K562 (cell line): ENCODE measurements at regions not wholly inside any gene's neighbourhood (a gene's known extent, or its start where the extent isn't known, plus 50 kb on each side); places are given as distances from the start of the nearest gene placed in this dataset.

Source experiments
- ATAC-seq: fragments of 200-7000 bp; cut with Tn5 transposase; 3 replicates; pipeline ENCODE4 v1.9.1; 2020; ENCODE audit warnings: moderate library complexity
- BruUV-seq: library from RNA; stranded (reverse); fragments of 400-500 nt; replicated peaks from 2 replicates; lab custom pipeline; 2021; lab: Mats Ljungman, UMichigan
- CTCF ChIA-PET: fragments of 300-600 bp; formaldehyde crosslinking; extraction: SDS; loops from one replicate; lab custom pipeline; 2021; ENCODE audit warnings: low intra/inter-chr PET ratio; lab: Yijun Ruan, JAX
- POLR2A ChIA-PET: fragments of 300-600, 350-650 bp; sonication (Branson Sonifier 250); formaldehyde crosslinking; extraction: SDS; loops from one replicate; lab custom pipeline; 2021; ENCODE audit warnings: antibody characterized with exemption, inconsistent platforms; lab: Yijun Ruan, JAX
- DNase-seq, 4 experiments: peaks; one replicate each; pipeline versions ENCODE4 v3.0.0 to v3.0.0-alpha.2; 2011 to 2018; ENCODE audit warnings: low spot score in 3 of 4, mixed read lengths in 3 of 4; ENCODE audit errors: extremely low read depth in 1 of 4
- FAIRE-seq: peaks from 2 replicates; lab custom pipeline; 2011; peaks lifted over from hg19 to GRCh38; lab: Jason Lieb, UNC
- H2AFZ ChIP-seq: 2 replicates; pipeline ENCODE4 v1.6.0; 2011; ENCODE audit warnings: low read depth, low read length, control low read depth, inconsistent platforms
- H3K27ac ChIP-seq: fragments of 200-600 bp; 3 replicates; pipeline ENCODE4 v1.8.0; 2011; ENCODE audit warnings: low read depth, mild to moderate bottlenecking, control low read depth, inconsistent platforms, low read length, moderate library complexity, mixed read lengths; ENCODE audit errors: extremely low read depth
- H3K27me3 ChIP-seq, 2 experiments: fragments of 300-600 bp in 1 of 2; 2 replicates in 1 of 2; 3 replicates in 1 of 2; pipeline versions ENCODE4 v1.6.0 to v1.8.0; 2011; ENCODE audit warnings: inconsistent platforms in 2 of 2, low read length in 2 of 2, mild to moderate bottlenecking in 1 of 2, mixed read lengths in 1 of 2, moderate library complexity in 1 of 2; ENCODE audit not compliant: control insufficient read depth in 2 of 2, insufficient read depth in 2 of 2
- H3K36me3 ChIP-seq: fragments of 300-600 bp; 3 replicates; pipeline ENCODE4 v1.8.0; 2011; ENCODE audit warnings: mild to moderate bottlenecking, low read length, inconsistent platforms; ENCODE audit not compliant: control insufficient read depth, insufficient read depth
- H3K4me1 ChIP-seq, 2 experiments: fragments of 200-600 bp in 1 of 2; replicated peaks in 1 of 2; 2 replicates in 1 of 2; 3 replicates in 1 of 2; pipeline versions ENCODE4 v1.5.1 to v1.8.0; 2011; ENCODE audit warnings: inconsistent platforms in 2 of 2, low read length in 2 of 2, mild to moderate bottlenecking in 1 of 2, mixed read lengths in 1 of 2, moderate library complexity in 1 of 2; ENCODE audit not compliant: control insufficient read depth in 2 of 2, insufficient read depth in 2 of 2
- H3K4me2 ChIP-seq: 2 replicates; pipeline ENCODE4 v1.6.1; 2011; ENCODE audit warnings: low read length, control low read depth, inconsistent platforms, mixed read lengths; ENCODE audit not compliant: insufficient read depth
- H3K4me3 ChIP-seq: fragments of 200-600 bp; sonication (generic), shearing (Covaris generic); 2 replicates; pipeline ENCODE4 v1.5.1; 2016; ENCODE audit warnings: control low read depth, inconsistent platforms
- H3K79me2 ChIP-seq: fragments of 200-600 bp; 3 replicates; pipeline ENCODE4 v1.8.0; 2011; ENCODE audit warnings: low read length, inconsistent platforms; ENCODE audit not compliant: control insufficient read depth, insufficient read depth
- H3K9ac ChIP-seq, 2 experiments: 2 replicates each; pipeline versions ENCODE4 v1.6.0 to v1.6.1; 2011; ENCODE audit warnings: low read depth in 2 of 2, low read length in 2 of 2, control low read depth in 1 of 2, inconsistent platforms in 1 of 2, mild to moderate bottlenecking in 1 of 2, mixed read lengths in 1 of 2; ENCODE audit not compliant: insufficient read depth in 1 of 2
- H3K9me1 ChIP-seq: one replicate; pipeline ENCODE4 v1.6.0; 2011; ENCODE audit warnings: inconsistent platforms, mild to moderate bottlenecking, low read length, moderate library complexity; ENCODE audit not compliant: control insufficient read depth, insufficient read depth
- H3K9me3 ChIP-seq: replicated peaks from 2 replicates; pipeline ENCODE4 v1.5.1; 2011; ENCODE audit warnings: low read depth, low read length, inconsistent platforms; ENCODE audit not compliant: control insufficient read depth, insufficient read depth
- H4K20me1 ChIP-seq: replicated peaks from 2 replicates; pipeline ENCODE4 v1.6.1; 2011; ENCODE audit warnings: low read length, inconsistent platforms, mixed read lengths; ENCODE audit not compliant: control insufficient read depth, insufficient read depth
- ARNT ChIP-seq, 2 experiments: fragments of 450-650 bp; IDR thresholded peaks; 2 replicates each; pipeline ENCODE4 v1.6.1; 2016; ENCODE audit warnings: mild to moderate bottlenecking in 1 of 2
- CBX3 ChIP-seq, 2 experiments: IDR thresholded peaks; 1 replicate in 1 of 2; 2 replicates in 1 of 2; pipeline ENCODE4 v1.6.1; 2012; ENCODE audit warnings: inconsistent platforms in 2 of 2, low read length in 2 of 2, borderline replicate concordance in 1 of 2, control low read depth in 1 of 2
- DDX20 ChIP-seq: fragments of 450-650 bp; IDR thresholded peaks from 2 replicates; pipeline ENCODE4 v1.6.1; 2016; ENCODE audit warnings: missing genetic modification characterization, low read depth, mild to moderate bottlenecking, missing compliant biosample characterization, moderate library complexity
- EZH2 ChIP-seq: IDR thresholded peaks from 2 replicates; pipeline ENCODE4 v1.6.1; 2012; ENCODE audit warnings: low read depth, mild to moderate bottlenecking, inconsistent platforms, low read length, borderline replicate concordance
- GATAD2B ChIP-seq: fragments of 450-650 bp; IDR thresholded peaks from 2 replicates; pipeline ENCODE4 v1.6.1; 2017; ENCODE audit warnings: mild to moderate bottlenecking, borderline replicate concordance
- HNRNPUL1 ChIP-seq: fragments of 200-400 bp; formaldehyde crosslinking; IDR thresholded peaks from 2 replicates; pipeline ENCODE4 v1.6.1; 2017; ENCODE audit warnings: low read length
- MBD2 ChIP-seq: sonication (generic); IDR thresholded peaks from 2 replicates; pipeline ENCODE4 v1.6.1; 2016; ENCODE audit warnings: low read depth, borderline replicate concordance
- MEIS2 ChIP-seq: fragments of 450-650 bp; IDR thresholded peaks from 2 replicates; pipeline ENCODE4 v1.6.1; 2014; ENCODE audit warnings: mild to moderate bottlenecking; ENCODE audit not compliant: partially characterized antibody
- PHF20 ChIP-seq: fragments of 450-650 bp; IDR thresholded peaks from 2 replicates; pipeline ENCODE4 v1.6.1; 2018; ENCODE audit not compliant: partially characterized antibody
- PYGO2 ChIP-seq: fragments of 450-650 bp; IDR thresholded peaks from 2 replicates; pipeline ENCODE4 v1.6.1; 2016; ENCODE audit warnings: mild to moderate bottlenecking, missing genetic modification characterization, moderate library complexity, missing compliant biosample characterization
- RAD51 ChIP-seq: fragments of 450-650 bp; IDR thresholded peaks from 2 replicates; pipeline ENCODE4 v1.7.1; 2016; ENCODE audit warnings: low read depth, mild to moderate bottlenecking, borderline replicate concordance
- RBM34 ChIP-seq: fragments of 200-400 bp; formaldehyde crosslinking; IDR thresholded peaks from 2 replicates; pipeline ENCODE4 v1.6.1; 2018; ENCODE audit warnings: low read length, borderline replicate concordance; ENCODE audit not compliant: insufficient read depth
- RREB1 ChIP-seq: fragments of 250-450 bp; sonication (Bioruptor Pico); IDR thresholded peaks from 2 replicates; pipeline ENCODE4 v1.4.0; 2020
- TCF3 ChIP-seq: sonication (generic); formaldehyde crosslinking; IDR thresholded peaks from 2 replicates; pipeline ENCODE4 v1.4.0; 2020; ENCODE audit warnings: mild to moderate bottlenecking, missing genetic modification reagents
- ZFP1 ChIP-seq: fragments of 450-650 bp; formaldehyde crosslinking; IDR thresholded peaks from 2 replicates; pipeline ENCODE4 v1.4.0; 2020; ENCODE audit warnings: mild to moderate bottlenecking, mixed read lengths
- WGBS: fragments of 100-300 bp; shearing (Covaris generic); methylation state at CpG from one replicate; pipeline ENCODE4 v1.1.6; 2016; ENCODE audit warnings: low coverage, mixed read lengths; ENCODE audit not compliant: insufficient coverage; ENCODE audit errors: missing lambda C conversion rate; 5-methylcytosine and 5-hydroxymethylcytosine counted together
- in situ Hi-C: fragments of 300-500 bp; cut with MboI; formaldehyde crosslinking; loops from 4 replicates; pipeline ENCODE4 v1.15.0; 2018; ENCODE audit warnings: inconsistent platforms, mixed read lengths
- intact Hi-C: fragments of 100-400 bp; cut with micrococcal nuclease; formaldehyde crosslinking; loops from 2 replicates; pipeline ENCODE4 v1.14.2; 2022
- TF ChIP-seq, protein P1 (sequence below): fragments of 450-650 bp; formaldehyde crosslinking; IDR thresholded peaks from 2 replicates; pipeline ENCODE4 v1.4.0; 2020; ENCODE audit warnings: mild to moderate bottlenecking, moderate library complexity

DNA sequence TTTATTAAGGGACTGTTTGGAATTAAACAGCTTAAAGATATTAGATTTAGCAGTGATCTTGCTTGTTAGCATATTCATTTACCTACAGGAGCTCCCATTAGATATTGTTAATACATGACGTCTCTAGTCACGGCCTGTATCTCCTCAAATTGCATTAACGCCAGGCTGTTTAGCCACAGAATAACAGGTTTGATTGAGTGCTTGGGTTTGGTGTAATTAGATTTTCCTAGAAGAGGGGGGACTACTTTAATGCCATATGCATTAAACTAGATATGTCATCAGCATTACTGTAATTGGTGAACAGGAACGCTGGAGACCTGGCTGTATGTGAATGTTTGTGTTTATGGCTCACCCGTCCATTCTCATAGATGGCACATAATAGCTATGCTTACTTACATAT is 841.4 kb upstream of the NR2F2 start:
- DNase-seq, result no peak
- 1% methylated on average over 5 of the region's 5 CpGs for WGBS
- no peak for TF ChIP-seq ARNT (IDR thresholded peaks at IDR 0.05)
- no peak for TF ChIP-seq GATAD2B
- no peak for TF ChIP-seq RREB1 (CRISPR knock-in tag)
- TF ChIP-seq RAD51, result no peak
- TF ChIP-seq CBX3 (IDR thresholded peaks at IDR 0.05; ENCODE audit: borderline replicate concordance in 1 of 2, low read length in 2 of 2), result no peak
- no peak for TF ChIP-seq EZH2
- no peak for TF ChIP-seq PYGO2 (tag)
- TF ChIP-seq MEIS2, result no peak
- TF ChIP-seq PHF20, result no peak
- TF ChIP-seq MBD2, result no peak
- no peak for TF ChIP-seq RBM34
- TF ChIP-seq TCF3 (CRISPR knock-in tag), result no peak
- no peak for TF ChIP-seq ZFP1 (CRISPR knock-in tag)
- TF ChIP-seq, protein P1, sequence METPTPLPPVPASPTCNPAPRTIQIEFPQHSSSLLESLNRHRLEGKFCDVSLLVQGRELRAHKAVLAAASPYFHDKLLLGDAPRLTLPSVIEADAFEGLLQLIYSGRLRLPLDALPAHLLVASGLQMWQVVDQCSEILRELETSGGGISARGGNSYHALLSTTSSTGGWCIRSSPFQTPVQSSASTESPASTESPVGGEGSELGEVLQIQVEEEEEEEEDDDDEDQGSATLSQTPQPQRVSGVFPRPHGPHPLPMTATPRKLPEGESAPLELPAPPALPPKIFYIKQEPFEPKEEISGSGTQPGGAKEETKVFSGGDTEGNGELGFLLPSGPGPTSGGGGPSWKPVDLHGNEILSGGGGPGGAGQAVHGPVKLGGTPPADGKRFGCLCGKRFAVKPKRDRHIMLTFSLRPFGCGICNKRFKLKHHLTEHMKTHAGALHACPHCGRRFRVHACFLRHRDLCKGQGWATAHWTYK (CRISPR knock-in tag), result no peak
- TF ChIP-seq HNRNPUL1, result no peak
- no peak for TF ChIP-seq DDX20 (tag)
- TF ChIP-seq, all 486 proteins: peak for 0
- no peaks in the 10 kb centered on the region for H3K4me1 ChIP-seq
- no peak for FAIRE-seq
- H3K4me2 ChIP-seq, result no peak overlapping the region
- ChIA-PET CTCF (no interaction called here), POLR2A (no interaction called here)
- no peak overlapping the region for H3K27ac ChIP-seq
- in situ Hi-C loops (no loop called here), intact Hi-C loops (no loop called here)
- no peak overlapping the region for H2AFZ ChIP-seq
- H3K27me3 ChIP-seq, result peaks cover 3 to 4% of the 10 kb centered on the region in 2 experiments; a peak in 2 of 5 replicates
- no peak for ATAC-seq
- H3K9ac ChIP-seq, result no peak overlapping the region
- H3K79me2 ChIP-seq, result no peaks in the 10 kb centered on the region
- H4K20me1 ChIP-seq, result no peaks in the 10 kb centered on the region
- H3K36me3 ChIP-seq, result no peaks in the 10 kb centered on the region
- H3K4me3 ChIP-seq, result no peak overlapping the region
- BruUV-seq, result no TSS peak
- no peaks in the 10 kb centered on the region for H3K9me1 ChIP-seq
- no peaks in the 10 kb centered on the region for H3K9me3 ChIP-seq
